H1 (cell line): ENCODE measurements at regions not wholly inside any gene's neighbourhood (a gene's known extent, or its start where the extent isn't known, plus 50 kb on each side); places are given as distances from the start of the nearest gene placed in this dataset.

ENCODE experiments used
- CTCF ChIA-PET: fragments of 300-600 bp; sonication (Branson Sonifier 250); formaldehyde crosslinking; loops from one replicate; lab custom pipeline; 2021; ENCODE audit not compliant: partially characterized antibody; lab: Charles Lee
- POLR2A ChIA-PET: fragments of 300-600 bp; sonication (Branson Sonifier 250); formaldehyde crosslinking; loops from one replicate; lab custom pipeline; 2021; ENCODE audit warnings: inconsistent platforms; ENCODE audit not compliant: partially characterized antibody; lab: Charles Lee
- DNase-seq, 2 experiments: peaks; one replicate each; pipeline versions ENCODE4 v3.0.0 to v3.0.0-alpha.2; 2010 to 2022; ENCODE audit warnings: low spot score in 2 of 2, low read depth in 1 of 2, mixed read lengths in 1 of 2
- FAIRE-seq: peaks from 2 replicates; lab custom pipeline; 2011; peaks lifted over from hg19 to GRCh38; lab: Jason Lieb, UNC
- H2AFZ ChIP-seq: 2 replicates; pipeline ENCODE4 v1.8.1; 2012; ENCODE audit warnings: low read length, inconsistent platforms
- H2AK5ac ChIP-seq: 2 replicates; pipeline ENCODE4 v1.6.1; 2013; ENCODE audit warnings: low read depth, low read length
- H2BK120ac ChIP-seq: replicated peaks from 2 replicates; pipeline ENCODE3; 2013; ENCODE audit warnings: low read depth, low read length, inconsistent platforms
- H2BK12ac ChIP-seq: 2 replicates; pipeline ENCODE4 v1.6.1; 2013; ENCODE audit warnings: low read depth, low read length
- H2BK15ac ChIP-seq: 2 replicates; pipeline ENCODE4 v1.6.1; 2013; ENCODE audit warnings: low read length
- H2BK20ac ChIP-seq: 2 replicates; pipeline ENCODE4 v1.6.1; 2013; ENCODE audit warnings: low read length
- H2BK5ac ChIP-seq: 2 replicates; pipeline ENCODE4 v1.6.1; 2013; ENCODE audit warnings: low read depth, low read length
- H3K14ac ChIP-seq: 2 replicates; pipeline ENCODE4 v1.6.1; 2013; ENCODE audit warnings: inconsistent platforms; ENCODE audit not compliant: insufficient read length
- H3K18ac ChIP-seq: 2 replicates; pipeline ENCODE4 v1.6.1; 2013; ENCODE audit warnings: low read length; ENCODE audit errors: extremely low read depth
- H3K23ac ChIP-seq: 2 replicates; pipeline ENCODE4 v1.6.1; 2013; ENCODE audit warnings: inconsistent platforms; ENCODE audit not compliant: insufficient read length
- H3K23me2 ChIP-seq: 2 replicates; pipeline ENCODE4 v1.6.1; 2013; ENCODE audit warnings: low read depth, low read length
- H3K27ac ChIP-seq: 2 replicates; pipeline ENCODE4 v1.6.1; 2011; ENCODE audit warnings: low read depth, low read length, inconsistent platforms
- H3K27me3 ChIP-seq, 4 experiments: replicated peaks in 1 of 4; 1 replicate in 1 of 4; 2 replicates in 3 of 4; pipeline versions ENCODE4 v1.6.1 to v1.8.1; 2011 to 2013; ENCODE audit warnings: low read length in 3 of 4, mild to moderate bottlenecking in 3 of 4, inconsistent platforms in 2 of 4, mixed read lengths in 2 of 4, moderate library complexity in 1 of 4; ENCODE audit not compliant: control insufficient read depth in 3 of 4, insufficient read depth in 3 of 4; ENCODE audit errors: extremely low read depth in 1 of 4
- H3K36me3 ChIP-seq, 4 experiments: 2 replicates each; pipeline versions ENCODE4 v1.6.1 to v1.8.1; 2011 to 2013; ENCODE audit warnings: mild to moderate bottlenecking in 4 of 4, low read length in 3 of 4, moderate library complexity in 2 of 4, control low read depth in 1 of 4, inconsistent platforms in 1 of 4; ENCODE audit not compliant: insufficient read depth in 4 of 4, control insufficient read depth in 2 of 4
- H3K4ac ChIP-seq: replicated peaks from 2 replicates; pipeline ENCODE3; 2013; ENCODE audit warnings: low read length, low read depth, mixed read lengths, inconsistent platforms; ENCODE audit not compliant: insufficient read length
- H3K4me1 ChIP-seq, 4 experiments: replicated peaks in 1 of 4; 1 replicate in 1 of 4; 2 replicates in 3 of 4; pipeline versions ENCODE4 v1.6.1 to v1.8.1; 2011 to 2013; ENCODE audit warnings: low read length in 3 of 4, inconsistent platforms in 2 of 4, mixed read lengths in 1 of 4; ENCODE audit not compliant: insufficient read depth in 4 of 4, control insufficient read depth in 3 of 4
- H3K4me2 ChIP-seq, 2 experiments: 2 replicates each; pipeline versions ENCODE4 v1.6.1 to v1.8.1; 2011 to 2013; ENCODE audit warnings: low read depth in 2 of 2, low read length in 2 of 2, control low read depth in 1 of 2, inconsistent platforms in 1 of 2, mild to moderate bottlenecking in 1 of 2; ENCODE audit not compliant: insufficient read depth in 1 of 2
- H3K4me3 ChIP-seq, 4 experiments: fragments of 200-600, 300-600 bp in 1 of 4; sonication (generic), shearing (Covaris generic), sonication (Bioruptor Twin) in 1 of 4; 2 replicates each; pipeline versions ENCODE4 v1.5.1 to v1.8.1; 2011 to 2016; ENCODE audit warnings: low read length in 4 of 4, low read depth in 3 of 4, control low read depth in 2 of 4, inconsistent platforms in 2 of 4, mild to moderate bottlenecking in 2 of 4, mixed read lengths in 1 of 4, moderate library complexity in 1 of 4; ENCODE audit not compliant: insufficient read depth in 2 of 4; ENCODE audit errors: extremely low read depth in 1 of 4
- H3K56ac ChIP-seq: replicated peaks from 2 replicates; pipeline ENCODE3; 2013; ENCODE audit warnings: low read depth, mild to moderate bottlenecking, mixed read lengths, low read length, inconsistent platforms; ENCODE audit not compliant: insufficient read length
- H3K79me1 ChIP-seq: 2 replicates; pipeline ENCODE4 v1.6.1; 2013; ENCODE audit warnings: low read depth, low read length, control low read depth
- H3K79me2 ChIP-seq, 2 experiments: 2 replicates each; pipeline versions ENCODE4 v1.6.1 to v1.8.1; 2012 to 2013; ENCODE audit warnings: low read length in 2 of 2, mild to moderate bottlenecking in 2 of 2, inconsistent platforms in 1 of 2; ENCODE audit not compliant: insufficient read depth in 2 of 2, control insufficient read depth in 1 of 2
- H3K9ac ChIP-seq, 4 experiments: replicated peaks in 1 of 4; 1 replicate in 1 of 4; 2 replicates in 3 of 4; pipeline versions ENCODE4 v1.6.1 to v1.8.1; 2011 to 2013; ENCODE audit warnings: low read depth in 3 of 4, low read length in 3 of 4, control low read depth in 2 of 4, mild to moderate bottlenecking in 2 of 4, moderate library complexity in 2 of 4, inconsistent platforms in 1 of 4; ENCODE audit errors: extremely low read depth in 1 of 4
- H3K9me3 ChIP-seq, 2 experiments: 2 replicates each; pipeline versions ENCODE4 v1.6.1 to v1.8.1; 2012 to 2013; ENCODE audit warnings: mild to moderate bottlenecking in 2 of 2, moderate library complexity in 2 of 2, control low read depth in 1 of 2, inconsistent platforms in 1 of 2, low read depth in 1 of 2, low read length in 1 of 2, mixed read lengths in 1 of 2; ENCODE audit not compliant: insufficient read depth in 2 of 2
- H4K20me1 ChIP-seq, 2 experiments: replicated peaks in 1 of 2; 2 replicates each; pipeline versions ENCODE3 to v1.8.1; 2011 to 2013; ENCODE audit warnings: inconsistent platforms in 2 of 2, low read length in 2 of 2, mild to moderate bottlenecking in 1 of 2; ENCODE audit not compliant: insufficient read depth in 2 of 2, control insufficient read depth in 1 of 2
- H4K5ac ChIP-seq: 2 replicates; pipeline ENCODE4 v1.6.1; 2013; ENCODE audit warnings: low read length, low read depth, mixed read lengths, inconsistent platforms; ENCODE audit not compliant: insufficient read length
- H4K8ac ChIP-seq: 2 replicates; pipeline ENCODE4 v1.8.0; 2013; ENCODE audit warnings: mild to moderate bottlenecking, moderate library complexity, low read length, inconsistent platforms; ENCODE audit not compliant: insufficient read depth; ENCODE audit errors: extremely low read depth
- H4K91ac ChIP-seq: replicated peaks from 2 replicates; pipeline ENCODE3; 2013; ENCODE audit warnings: low read length, mixed read lengths, inconsistent platforms; ENCODE audit not compliant: insufficient read length
- ASH2L ChIP-seq: fragments of 200-600, 300-600 bp; sonication (generic); IDR thresholded peaks from one replicate; pipeline ENCODE4 v1.7.1; 2017; ENCODE audit warnings: low read length
- CHD1 ChIP-seq: IDR thresholded peaks from 2 replicates; pipeline ENCODE4 v1.6.1; 2012; ENCODE audit warnings: low read depth, low read length, improper control_type of control experiment
- KDM5A ChIP-seq: fragments of 200-600 bp; IDR thresholded peaks from 2 replicates; pipeline ENCODE4 v1.7.1; 2012; ENCODE audit warnings: mild to moderate bottlenecking, low read length, inconsistent platforms, mixed read lengths
- NANOG ChIP-seq: IDR thresholded peaks from 2 replicates; pipeline ENCODE4 v1.6.1; 2011; ENCODE audit warnings: low read length, low read depth, mild to moderate bottlenecking, inconsistent platforms; ENCODE audit not compliant: insufficient read depth, poor library complexity, severe bottlenecking
- RAD21 ChIP-seq, 2 experiments: IDR thresholded peaks in 1 of 2; conservative IDR thresholded peaks in 1 of 2; 2 replicates each; pipeline ENCODE4 v1.6.1; 2011; ENCODE audit warnings: low read depth in 2 of 2, low read length in 2 of 2, improper control_type of control experiment in 1 of 2, inconsistent platforms in 1 of 2, mild to moderate bottlenecking in 1 of 2, moderate library complexity in 1 of 2
- WGBS, 2 experiments: shearing (Covaris generic) in 1 of 2; methylation state at CpG; one replicate each; pipeline versions ENCODE4 v1.1.6 to v1.1.7; 2013 to 2015; ENCODE audit warnings: low lambda C conversion rate in 2 of 2, mixed read lengths in 2 of 2, inconsistent platforms in 1 of 2, low coverage in 1 of 2, missing lambda C conversion rate in 1 of 2; ENCODE audit not compliant: insufficient replicate concordance in 2 of 2, insufficient coverage in 1 of 2, insufficient read length in 1 of 2; ENCODE audit errors: extremely low coverage in 1 of 2, missing lambda C conversion rate in 1 of 2; 5-methylcytosine and 5-hydroxymethylcytosine counted together
- TF ChIP-seq, protein P1 (sequence below), 3 experiments: IDR thresholded peaks; 1 replicate in 2 of 3; 2 replicates in 1 of 3; pipeline versions ENCODE4 v1.5.1 to v1.6.1; 2011; ENCODE audit warnings: low read length in 3 of 3, mild to moderate bottlenecking in 3 of 3, inconsistent platforms in 2 of 3, low read depth in 1 of 3, moderate library complexity in 1 of 3; ENCODE audit not compliant: insufficient read depth in 1 of 3; ENCODE audit errors: control extremely low read depth in 1 of 3
- TF ChIP-seq, protein P2 (sequence below): IDR thresholded peaks from 2 replicates; pipeline ENCODE4 v1.6.1; 2012; ENCODE audit warnings: inconsistent platforms
- TF ChIP-seq, protein P3 (sequence below): IDR thresholded peaks from 2 replicates; pipeline ENCODE4 v1.6.1; 2012; ENCODE audit warnings: inconsistent platforms

DNA sequence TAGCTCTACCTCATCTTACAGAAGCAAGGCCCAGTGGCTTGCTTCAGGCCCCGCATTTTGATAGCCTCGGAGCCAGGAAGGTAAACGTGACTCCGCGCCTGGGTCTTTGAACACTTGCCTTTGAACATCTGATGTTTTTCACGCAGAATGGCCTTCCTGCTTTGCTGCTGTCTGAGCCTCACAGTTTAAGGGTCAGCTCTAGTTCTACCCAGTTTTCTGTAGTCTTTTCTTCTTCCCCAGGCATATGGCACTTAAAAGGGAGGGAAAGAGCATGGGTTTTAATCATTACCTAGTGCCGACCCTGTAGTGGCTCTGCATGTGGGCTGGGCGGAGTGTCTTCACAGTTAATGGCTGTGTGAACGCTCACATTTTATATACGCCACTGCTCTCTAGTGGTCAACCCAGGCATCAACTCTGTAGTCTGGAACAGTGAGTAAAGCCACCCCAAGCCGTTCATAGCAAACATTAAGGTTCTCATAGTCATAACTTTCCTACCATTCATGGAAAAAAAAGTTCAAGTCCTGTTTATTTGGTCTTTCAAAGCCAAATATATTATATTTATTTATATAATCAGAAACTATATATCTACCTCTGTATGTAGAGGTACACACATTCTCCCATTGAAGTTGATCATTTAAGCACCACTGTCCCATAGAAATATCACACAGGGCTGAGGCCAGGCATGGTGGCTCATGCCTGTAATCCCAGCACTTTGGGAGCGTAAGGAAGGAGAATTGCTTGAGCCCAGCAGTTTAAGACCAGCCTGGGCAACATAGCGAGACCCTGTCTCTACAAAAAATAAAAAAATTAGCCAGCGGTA is 78.1 kb downstream of the IER5 start:
- H3K4me3 ChIP-seq, result no peak overlapping the region
- H3K9ac ChIP-seq, result no peak overlapping the region
- POLR2A ChIA-PET, result no interaction called here
- DNase-seq (peak in 1 of 2 experiments; percentile 80), FAIRE-seq (peak; percentile 84)
- H3K4me2 ChIP-seq, result peak overlapping the region in 1 of 2 experiments; percentile 36; a peak in 1 of 4 replicates
- 61% methylated on average over 14 of the region's 14 CpGs; no CpG with 5 or more reads in 1 of the 2 experiments for WGBS, 2 experiments
- no peak overlapping the region for H3K27ac ChIP-seq
- peaks cover 0 to 2% (median 0%) of the 10 kb centered on the region in 4 experiments; a peak in 1 of 7 replicates for H3K27me3 ChIP-seq
- H3K79me1 ChIP-seq, result no peaks in the 10 kb centered on the region
- CTCF ChIA-PET, result interaction anchor here (0.6 to 9.1 kb wide), 35 partner anchors 10 to 870 kb away, joined by 3 to 78 read pairs (median 3); no protein-coding TSS in a partner anchor
- no peaks in the 10 kb centered on the region for H3K4me1 ChIP-seq
- no peak overlapping the region for H4K8ac ChIP-seq
- H3K9me3 ChIP-seq, result no peaks in the 10 kb centered on the region
- H2BK120ac ChIP-seq, result no peak overlapping the region
- no peak overlapping the region for H4K91ac ChIP-seq
- peak overlapping the region; percentile 95 for H2AFZ ChIP-seq
- H3K56ac ChIP-seq, result no peak overlapping the region
- H3K36me3 ChIP-seq, result no peaks in the 10 kb centered on the region
- no peaks in the 10 kb centered on the region for H3K79me2 ChIP-seq
- H2BK20ac ChIP-seq, result no peak overlapping the region
- no peak overlapping the region for H3K23ac ChIP-seq
- no peak overlapping the region for H4K5ac ChIP-seq
- H2BK12ac ChIP-seq, result no peak overlapping the region
- no peaks in the 10 kb centered on the region for H4K20me1 ChIP-seq
- H2AK5ac ChIP-seq, result no peak overlapping the region
- H3K14ac ChIP-seq, result no peak overlapping the region
- no peak overlapping the region; the same call in 1 of the 2 replicates for H2BK15ac ChIP-seq
- H3K23me2 ChIP-seq, result no peaks in the 10 kb centered on the region
- peak overlapping the region; percentile 83 for H3K18ac ChIP-seq
- H3K4ac ChIP-seq, result no peak overlapping the region
- H2BK5ac ChIP-seq, result no peak overlapping the region
- TF ChIP-seq ASH2L, result no peak
- TF ChIP-seq, protein P1, sequence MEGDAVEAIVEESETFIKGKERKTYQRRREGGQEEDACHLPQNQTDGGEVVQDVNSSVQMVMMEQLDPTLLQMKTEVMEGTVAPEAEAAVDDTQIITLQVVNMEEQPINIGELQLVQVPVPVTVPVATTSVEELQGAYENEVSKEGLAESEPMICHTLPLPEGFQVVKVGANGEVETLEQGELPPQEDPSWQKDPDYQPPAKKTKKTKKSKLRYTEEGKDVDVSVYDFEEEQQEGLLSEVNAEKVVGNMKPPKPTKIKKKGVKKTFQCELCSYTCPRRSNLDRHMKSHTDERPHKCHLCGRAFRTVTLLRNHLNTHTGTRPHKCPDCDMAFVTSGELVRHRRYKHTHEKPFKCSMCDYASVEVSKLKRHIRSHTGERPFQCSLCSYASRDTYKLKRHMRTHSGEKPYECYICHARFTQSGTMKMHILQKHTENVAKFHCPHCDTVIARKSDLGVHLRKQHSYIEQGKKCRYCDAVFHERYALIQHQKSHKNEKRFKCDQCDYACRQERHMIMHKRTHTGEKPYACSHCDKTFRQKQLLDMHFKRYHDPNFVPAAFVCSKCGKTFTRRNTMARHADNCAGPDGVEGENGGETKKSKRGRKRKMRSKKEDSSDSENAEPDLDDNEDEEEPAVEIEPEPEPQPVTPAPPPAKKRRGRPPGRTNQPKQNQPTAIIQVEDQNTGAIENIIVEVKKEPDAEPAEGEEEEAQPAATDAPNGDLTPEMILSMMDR (IDR thresholded peaks at IDR 0.05; ENCODE audit: control extremely low read depth in 1 of 3, insufficient read depth in 1 of 3, low read depth in 1 of 3, low read length in 3 of 3), result peak; percentile 32 to 88 (median 83)
- no peak for TF ChIP-seq NANOG
- TF ChIP-seq, protein P2, sequence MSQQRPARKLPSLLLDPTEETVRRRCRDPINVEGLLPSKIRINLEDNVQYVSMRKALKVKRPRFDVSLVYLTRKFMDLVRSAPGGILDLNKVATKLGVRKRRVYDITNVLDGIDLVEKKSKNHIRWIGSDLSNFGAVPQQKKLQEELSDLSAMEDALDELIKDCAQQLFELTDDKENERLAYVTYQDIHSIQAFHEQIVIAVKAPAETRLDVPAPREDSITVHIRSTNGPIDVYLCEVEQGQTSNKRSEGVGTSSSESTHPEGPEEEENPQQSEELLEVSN, result peak; percentile 95
- TF ChIP-seq CHD1, result no peak
- peak; percentile 96 to 97 for TF ChIP-seq RAD21 (IDR thresholded peaks at IDR 0.05 in 1 of 2, conservative IDR thresholded peaks at IDR 0.05 in 1 of 2; ENCODE audit: low read depth in 2 of 2, low read length in 2 of 2)
- no peak for TF ChIP-seq KDM5A
- TF ChIP-seq, protein P3, sequence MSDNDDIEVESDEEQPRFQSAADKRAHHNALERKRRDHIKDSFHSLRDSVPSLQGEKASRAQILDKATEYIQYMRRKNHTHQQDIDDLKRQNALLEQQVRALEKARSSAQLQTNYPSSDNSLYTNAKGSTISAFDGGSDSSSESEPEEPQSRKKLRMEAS, result peak; percentile 82
